AG08396 (cell line): ENCODE measurements at regions not wholly inside any gene's neighbourhood (a gene's known extent, or its start where the extent isn't known, plus 50 kb on each side); places are given as distances from the start of the nearest gene placed in this dataset.
"Not testable (repeated sequence)": the region's sequence is repeated elsewhere in the genome, so short reads cannot be mapped to it uniquely, and the experiment has no call there.

Source experiments
- DNase-seq: peaks from one replicate; pipeline ENCODE4 v3.0.0; 2012; ENCODE audit warnings: low spot score, mixed read lengths

GRCh38 chr10:90180886-90181691 is 479.7 kb downstream of the KIF20B start:
- no peak for DNase-seq

- DNase-seq, result no peak
Measured at GRCh38 chr10:90192825-90193224, 491.4 kb downstream of the KIF20B start.

- DNase-seq, result no peak
Measured at GRCh38 chr10:90193240-90193985, 492.0 kb downstream of the KIF20B start.

DNA sequence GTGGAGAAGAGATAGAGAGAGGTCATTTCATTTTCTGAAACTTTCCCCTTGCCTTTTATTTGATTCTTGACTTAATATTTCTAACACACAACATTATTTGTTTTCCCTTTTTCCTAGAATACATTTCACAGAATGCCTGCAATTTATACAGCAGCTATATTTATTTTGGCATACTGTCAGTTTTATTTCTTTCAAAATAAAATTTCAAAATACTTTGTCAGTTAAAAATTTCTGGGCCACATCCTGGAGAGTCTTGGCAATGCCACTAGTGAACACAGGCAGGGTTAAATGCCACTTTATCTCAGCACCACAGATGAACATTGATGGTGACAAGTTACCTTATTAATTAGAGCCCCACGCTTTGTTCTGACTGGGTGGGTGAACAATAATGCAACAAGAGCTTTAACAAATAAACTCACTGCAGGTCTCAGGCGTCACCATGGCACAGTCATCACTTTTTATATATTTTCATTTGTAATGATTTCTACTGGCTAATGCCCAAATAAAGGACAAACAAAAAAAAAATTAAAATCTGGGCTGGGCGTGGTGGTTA is 494.0 kb downstream of the KIF20B start:
- no peak for DNase-seq

- no peak for DNase-seq
Measured at GRCh38 chr10:90197766-90198165, 496.4 kb downstream of the KIF20B start.

DNA sequence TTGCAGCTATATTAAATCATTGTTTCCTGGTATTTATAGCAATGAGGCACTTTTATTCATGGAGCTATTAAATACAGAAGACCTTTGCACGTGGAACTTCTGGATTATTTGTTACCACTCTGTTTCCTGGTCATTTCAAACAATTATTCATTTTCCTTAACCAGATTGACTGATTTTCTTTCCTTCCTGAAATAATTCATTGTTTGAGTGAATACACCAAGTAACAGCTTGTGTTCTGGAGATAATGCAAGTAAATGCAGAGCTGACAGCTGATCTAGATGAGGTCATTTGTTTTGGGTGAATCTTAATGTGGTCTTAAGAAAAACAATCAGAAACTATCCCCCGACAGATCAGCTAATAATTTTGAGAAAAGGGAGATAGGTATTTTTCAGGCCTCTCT is 497.7 kb downstream of the KIF20B start:
- DNase-seq, result no peak

- no peak for DNase-seq
Measured at GRCh38 chr10:90199513-90199912, 498.1 kb downstream of the KIF20B start.

DNA sequence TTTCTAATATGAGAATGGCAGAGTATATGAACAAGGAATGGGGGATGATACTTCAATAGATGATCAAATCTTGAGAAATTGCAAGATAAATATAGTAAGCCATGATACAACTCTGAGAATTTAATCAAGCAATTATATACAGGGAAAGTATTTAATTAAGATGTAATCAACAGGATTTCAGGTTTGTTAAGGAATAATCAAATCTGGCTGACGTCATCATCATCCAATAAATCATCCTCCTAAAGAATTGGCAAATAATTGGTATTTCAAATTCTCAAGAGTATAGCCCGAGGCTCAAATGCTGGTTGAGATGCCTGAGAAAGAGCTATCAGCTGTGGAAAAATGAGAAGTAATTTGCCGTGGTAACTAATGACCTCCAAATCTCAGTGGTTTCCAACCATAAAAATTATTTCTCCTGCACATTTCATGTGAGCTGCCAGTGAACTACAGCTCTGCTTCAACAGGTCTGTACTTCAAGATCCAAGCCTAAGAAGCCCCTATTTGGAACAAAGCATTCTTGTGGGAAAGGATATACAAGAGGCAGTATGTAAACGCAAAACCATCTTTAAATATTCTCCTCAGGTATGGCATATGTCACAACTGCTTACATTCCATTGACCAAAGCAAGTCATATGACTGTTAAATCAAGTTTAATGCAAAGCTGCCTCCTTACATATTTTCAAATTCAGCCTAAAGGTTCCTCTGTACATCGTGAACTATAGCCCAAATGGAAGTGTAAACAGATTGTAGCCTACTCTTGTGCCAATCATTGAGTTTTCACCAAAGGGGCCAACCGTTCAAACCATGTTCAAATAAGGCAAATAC is 503.0 kb downstream of the KIF20B start:
- DNase-seq, result no peak

- no peak for DNase-seq
Measured at GRCh38 chr10:90204956-90205314, 503.5 kb downstream of the KIF20B start.

DNA sequence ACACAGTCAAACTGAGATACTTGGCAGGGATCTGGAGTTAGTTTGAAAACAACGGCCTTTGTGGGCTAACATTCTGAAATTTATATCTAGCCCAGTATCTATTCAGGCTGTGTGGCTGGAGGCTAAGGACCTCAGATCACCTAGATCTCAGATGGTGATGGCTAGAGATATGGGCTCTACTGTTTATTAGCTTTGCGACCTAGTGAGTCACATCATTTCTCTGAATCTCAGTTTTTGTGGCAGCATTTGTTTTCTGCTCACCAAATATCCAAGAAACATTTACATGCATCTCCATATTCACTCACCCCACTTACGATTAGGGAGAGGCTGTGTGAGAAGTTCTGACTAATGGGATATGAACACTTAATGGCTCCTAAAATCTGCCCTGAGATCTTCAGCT is 503.9 kb downstream of the KIF20B start:
- DNase-seq, result no peak

DNA sequence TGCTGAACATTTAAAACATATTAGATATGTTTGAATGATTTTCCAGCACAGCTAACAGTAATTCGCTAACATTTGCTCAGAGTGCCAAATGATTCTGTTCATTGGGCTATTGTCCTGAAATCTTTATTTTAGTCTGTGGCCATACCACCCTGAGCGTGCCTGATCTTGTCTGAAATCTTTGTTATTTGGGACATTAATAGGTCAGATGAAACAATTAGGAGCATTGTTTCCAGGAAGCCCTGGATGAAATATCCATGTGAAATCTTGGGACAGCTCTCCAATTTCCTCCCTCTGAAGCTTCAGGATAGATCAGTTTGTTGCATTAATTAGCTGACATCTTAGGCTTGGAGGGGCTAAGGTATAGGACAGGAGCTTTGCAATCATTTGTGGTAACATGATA is 512.0 kb downstream of the KIF20B start:
- no peak for DNase-seq

DNA sequence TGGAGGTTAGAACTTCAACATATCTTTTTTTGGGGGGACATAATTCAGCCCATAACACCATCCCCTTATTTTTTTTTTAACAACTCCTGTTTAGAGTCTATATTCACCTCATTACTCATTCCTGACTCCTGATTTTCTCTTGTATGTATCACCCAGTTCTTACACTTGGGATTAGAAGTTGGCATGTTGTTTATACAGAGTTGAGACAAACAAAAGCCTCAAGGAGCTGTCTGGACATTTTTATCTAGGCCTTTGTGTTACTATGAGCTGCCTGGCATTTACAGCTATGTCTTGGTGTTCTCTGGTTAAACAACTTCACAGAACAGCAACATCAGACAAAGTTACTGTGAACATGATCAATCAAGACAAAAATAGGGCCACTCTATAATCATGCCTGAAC is 517.5 kb downstream of the KIF20B start:
- no peak for DNase-seq

- DNase-seq, result peak; percentile 12
Measured at GRCh38 chr10:90222372-90222771, 521.0 kb downstream of the KIF20B start.

- DNase-seq, result no peak
Measured at GRCh38 chr10:90222939-90223338, 521.5 kb downstream of the KIF20B start.

- DNase-seq, result no peak
Measured at GRCh38 chr10:90224791-90225566, 523.6 kb downstream of the KIF20B start.

DNA sequence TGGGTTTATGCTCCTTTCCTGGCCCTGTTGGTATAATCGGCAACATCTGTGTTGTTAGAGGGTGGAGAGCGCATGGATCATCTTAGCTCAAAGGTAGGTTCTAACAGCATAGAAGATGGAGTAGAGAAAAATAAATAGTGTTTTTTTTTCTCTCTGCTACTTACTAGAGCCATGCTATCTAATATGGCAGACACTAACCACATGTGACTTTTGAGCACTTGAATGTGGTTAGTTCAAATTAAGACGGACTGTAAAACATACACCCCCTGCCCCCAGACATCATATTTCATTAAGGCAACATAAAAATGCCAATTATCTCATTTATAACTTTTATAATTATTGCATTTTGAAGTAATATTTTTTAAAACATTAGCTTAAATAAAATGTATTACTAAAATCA is 525.1 kb downstream of the KIF20B start:
- no peak for DNase-seq

- DNase-seq, result no peak
Measured at GRCh38 chr10:90227217-90227656, 525.8 kb downstream of the KIF20B start.

- DNase-seq, result no peak
Measured at GRCh38 chr10:90227786-90228185, 526.4 kb downstream of the KIF20B start.

- no peak for DNase-seq
Measured at GRCh38 chr10:90229486-90229885, 528.1 kb downstream of the KIF20B start.

DNA sequence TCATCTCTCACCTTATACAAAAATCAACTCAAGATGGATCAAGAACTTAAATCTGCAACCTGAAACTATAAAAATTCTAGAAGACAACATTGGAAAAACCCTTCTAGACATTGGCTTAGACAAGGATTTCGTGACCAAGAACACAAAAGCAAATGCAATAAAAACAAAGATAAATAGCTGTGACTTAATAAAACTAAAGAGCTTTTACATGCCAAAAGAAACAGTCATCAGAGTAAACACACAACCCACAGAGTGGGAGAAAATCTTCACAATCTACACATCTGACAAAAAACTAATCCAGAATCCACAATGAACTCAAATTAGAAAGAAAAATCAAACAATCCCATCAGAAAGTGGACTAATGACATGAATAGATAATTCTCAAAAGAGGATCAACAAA is 532.4 kb downstream of the KIF20B start:
- DNase-seq, result not testable (repeated sequence)

DNA sequence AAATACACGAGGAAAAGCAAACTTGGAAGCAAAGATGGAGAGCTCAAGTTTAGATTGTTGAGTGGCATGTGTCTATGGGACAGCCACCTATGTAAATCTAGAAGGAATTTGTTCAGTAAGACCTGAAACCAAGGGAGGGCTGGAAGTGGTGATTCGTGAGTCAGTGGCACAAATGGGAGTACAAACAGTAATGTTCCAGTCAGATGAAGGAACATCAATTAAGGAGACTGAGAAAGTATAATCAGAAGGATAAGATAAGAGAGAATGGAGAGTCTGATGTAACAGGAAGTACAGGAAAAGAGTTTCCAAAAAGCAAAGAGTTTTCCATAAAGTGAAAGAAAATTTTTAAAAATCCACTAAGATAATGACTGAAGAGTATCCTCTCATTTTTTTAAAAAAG is 544.2 kb downstream of the KIF20B start:
- no peak for DNase-seq

DNA sequence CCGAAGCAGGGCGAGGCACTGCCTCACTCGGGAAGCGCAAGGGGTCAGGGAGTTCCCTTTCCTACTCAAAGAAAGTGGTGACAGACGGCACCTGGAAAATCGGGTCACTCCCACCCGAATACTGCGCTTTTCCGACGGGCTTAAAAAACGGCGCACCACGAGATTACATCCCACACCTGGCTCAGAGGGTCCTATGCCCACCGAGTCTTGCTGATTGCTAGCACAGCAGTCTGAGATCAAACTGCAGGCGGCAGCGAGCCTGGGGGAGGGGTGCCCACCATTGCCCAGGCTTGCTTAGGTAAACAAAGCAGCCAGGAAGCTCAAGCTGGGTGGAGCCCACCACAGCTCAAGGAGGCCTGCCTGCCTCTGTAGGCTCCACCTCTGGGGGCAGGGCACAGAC is 549.4 kb downstream of the KIF20B start:
- not testable (repeated sequence) for DNase-seq
